Stomach (tissue), 4 donors: ENCODE measurements at regions not wholly inside any gene's neighbourhood (a gene's known extent, or its start where the extent isn't known, plus 50 kb on each side); places are given as distances from the start of the nearest gene placed in this dataset.

ENCODE experiments used
- CTCF ChIP-seq, 7 experiments: fragments of 450-650 bp in 4 of 7; fragments of 200-600 bp in 3 of 7; sonication (generic) in 3 of 7; IDR thresholded peaks; one replicate each; pipeline ENCODE4 v1.5.1; 2016 to 2019; ENCODE audit warnings: antibody characterized with exemption in 7 of 7, control low read depth in 2 of 7, mild to moderate bottlenecking in 1 of 7
- POLR2A ChIP-seq, 4 donors: fragments of 450-650 bp; IDR thresholded peaks; one replicate each; pipeline ENCODE4 v1.6.1; 2016; ENCODE audit warnings: antibody characterized with exemption in 4 of 4, control low read depth in 2 of 4, mild to moderate bottlenecking in 1 of 4, moderate library complexity in 1 of 4
- POLR2AphosphoS5 ChIP-seq, 3 donors: sonication (generic); formaldehyde crosslinking; IDR thresholded peaks; one replicate each; pipeline ENCODE4 v1.6.1; 2016; ENCODE audit warnings: antibody characterized with exemption in 3 of 3

GRCh38 chr9:18058564-18059442, 415.1 kb upstream of the ADAMTSL1 start:
- no peak for TF ChIP-seq CTCF (IDR thresholded peaks at IDR 0.05)
- no peak for TF ChIP-seq POLR2AphosphoS5 (IDR thresholded peaks at IDR 0.05)
- no peak for TF ChIP-seq POLR2A (IDR thresholded peaks at IDR 0.05)
